ENCODE measurements at regions not wholly inside any gene's neighbourhood (a gene's known extent, or its start where the extent isn't known, plus 50 kb on each side); places are given as distances from the start of the nearest gene placed in this dataset.
A peak's percentile ranks its signal among the peaks of the same experiment; 100 is the strongest.
"Not testable (repeated sequence)": the region's sequence is repeated elsewhere in the genome, so short reads cannot be mapped to it uniquely, and the experiment has no call there.

DNA sequence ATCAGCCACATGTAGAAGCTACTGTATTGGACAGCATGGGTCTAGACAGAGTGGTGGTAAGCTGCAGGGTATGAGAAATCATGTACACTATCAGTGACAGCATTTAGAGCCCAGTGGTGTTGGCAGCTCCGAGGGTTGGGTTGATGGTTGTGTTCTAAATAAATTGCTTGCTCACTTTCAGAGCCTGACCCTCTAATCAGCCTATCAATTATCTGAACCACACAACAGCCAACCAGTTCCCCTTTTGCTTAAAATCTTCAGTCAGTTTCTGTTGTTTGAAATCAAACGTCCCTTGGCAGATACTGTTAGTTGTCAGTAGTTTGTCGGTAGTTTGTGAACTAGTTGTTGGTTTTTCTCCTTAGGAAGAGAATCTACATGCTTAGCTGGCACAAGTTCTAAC is 99.8 kb upstream of the RAI2 start:
- Histone ChIP-seq H3K4me3 (no peak overlapping the region), H3K27ac (no peak overlapping the region), H3K27me3 (ENCODE audit: insufficient read depth in 3 of 3, low read length in 2 of 3) (peaks cover 0 to 6% (median 0%) of the 10 kb centered on the region in 3 donors), H3K9me3 (no peaks in the 10 kb centered on the region), H3K36me3 (ENCODE audit: insufficient read depth in 1 of 2, low read depth in 1 of 2) (no peaks in the 10 kb centered on the region), H3K4me1 (no peaks in the 10 kb centered on the region)
- intact Hi-C loops (cut with DNase I) = no loop called here
- ATAC-seq (no peak), DNase-seq (no peak)
- TF ChIP-seq, protein P1, sequence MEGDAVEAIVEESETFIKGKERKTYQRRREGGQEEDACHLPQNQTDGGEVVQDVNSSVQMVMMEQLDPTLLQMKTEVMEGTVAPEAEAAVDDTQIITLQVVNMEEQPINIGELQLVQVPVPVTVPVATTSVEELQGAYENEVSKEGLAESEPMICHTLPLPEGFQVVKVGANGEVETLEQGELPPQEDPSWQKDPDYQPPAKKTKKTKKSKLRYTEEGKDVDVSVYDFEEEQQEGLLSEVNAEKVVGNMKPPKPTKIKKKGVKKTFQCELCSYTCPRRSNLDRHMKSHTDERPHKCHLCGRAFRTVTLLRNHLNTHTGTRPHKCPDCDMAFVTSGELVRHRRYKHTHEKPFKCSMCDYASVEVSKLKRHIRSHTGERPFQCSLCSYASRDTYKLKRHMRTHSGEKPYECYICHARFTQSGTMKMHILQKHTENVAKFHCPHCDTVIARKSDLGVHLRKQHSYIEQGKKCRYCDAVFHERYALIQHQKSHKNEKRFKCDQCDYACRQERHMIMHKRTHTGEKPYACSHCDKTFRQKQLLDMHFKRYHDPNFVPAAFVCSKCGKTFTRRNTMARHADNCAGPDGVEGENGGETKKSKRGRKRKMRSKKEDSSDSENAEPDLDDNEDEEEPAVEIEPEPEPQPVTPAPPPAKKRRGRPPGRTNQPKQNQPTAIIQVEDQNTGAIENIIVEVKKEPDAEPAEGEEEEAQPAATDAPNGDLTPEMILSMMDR (IDR thresholded peaks at IDR 0.05) = no peak
- 64 to 84% (median 73%) methylated on average over 3 of the region's 3 CpGs for WGBS, 3 donors

DNA sequence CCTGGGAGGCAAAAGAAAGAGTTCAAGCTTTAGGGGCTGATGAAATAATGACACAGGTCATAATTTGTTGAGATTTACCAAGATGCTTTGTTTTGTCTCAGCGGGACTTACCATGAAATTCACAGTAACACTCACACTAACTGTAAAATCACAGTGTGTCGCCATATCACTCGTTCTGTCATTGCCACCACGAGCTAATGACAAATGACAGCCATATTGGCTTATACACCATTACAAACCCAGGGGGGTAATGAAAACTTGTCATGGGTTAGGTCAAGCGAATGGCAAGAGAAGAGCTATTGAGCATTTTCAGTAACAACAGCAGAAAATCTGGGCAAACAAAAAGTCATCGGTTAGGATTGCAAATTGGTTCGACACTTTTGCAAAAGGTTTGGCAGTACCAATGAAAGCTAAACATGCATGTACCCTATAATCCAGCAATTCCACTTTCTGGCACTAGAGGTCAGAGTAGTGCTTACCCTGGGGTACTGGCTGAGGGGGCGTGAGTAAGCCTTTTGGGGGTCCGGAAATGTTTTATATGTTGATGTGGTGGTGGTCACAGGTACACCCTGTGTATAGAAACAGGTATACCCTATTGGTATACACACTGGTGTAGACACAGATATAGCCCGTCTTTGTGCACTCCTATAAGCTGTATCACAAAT is 83.9 kb upstream of the RAI2 start:
- 51 to 59% (median 57%) methylated on average over 10 of the region's 10 CpGs for WGBS, 3 donors
- H3K27me3 ChIP-seq (ENCODE audit: insufficient read depth in 3 of 3, low read length in 2 of 3) = peaks cover 0 to 7% (median 0%) of the 10 kb centered on the region in 3 donors
- no peak overlapping the region for H3K4me3 ChIP-seq
- H3K27ac ChIP-seq = no peak overlapping the region
- no peaks in the 10 kb centered on the region for H3K4me1 ChIP-seq
- no peak for DNase-seq
- intact Hi-C loops (cut with DNase I) = no loop called here
- no peak for ATAC-seq
- H3K36me3 ChIP-seq (ENCODE audit: insufficient read depth in 1 of 2, low read depth in 1 of 2) = no peaks in the 10 kb centered on the region
- TF ChIP-seq, protein P1 (IDR thresholded peaks at IDR 0.05) = peak; percentile 19
- H3K9me3 ChIP-seq = no peaks in the 10 kb centered on the region

DNA sequence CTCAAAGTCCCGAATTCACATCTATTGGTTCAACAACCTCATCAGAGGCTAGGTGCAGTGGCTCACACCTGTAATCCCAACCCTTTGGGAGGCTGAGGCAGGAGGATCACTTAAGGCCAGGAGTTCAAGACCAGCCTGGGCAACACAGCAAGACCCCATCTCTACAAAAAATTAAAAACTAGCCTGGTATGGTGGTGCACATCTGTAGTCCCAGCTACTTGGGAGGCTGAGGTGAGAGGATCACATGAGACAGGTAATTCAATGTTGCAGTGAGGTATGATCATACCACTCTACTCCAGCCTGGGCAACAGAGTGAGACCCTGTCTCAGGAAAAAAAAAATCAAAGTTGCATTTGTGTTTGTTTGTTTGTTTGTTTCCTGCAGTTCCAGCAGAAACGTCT is 80.1 kb upstream of the RAI2 start:
- H3K27me3 ChIP-seq (ENCODE audit: insufficient read depth in 3 of 3, low read length in 2 of 3); intact Hi-C loops (cut with DNase I); DNase-seq; H3K9me3 ChIP-seq; ATAC-seq; H3K27ac ChIP-seq; H3K4me3 ChIP-seq; H3K4me1 ChIP-seq; H3K36me3 ChIP-seq (ENCODE audit: insufficient read depth in 1 of 2, low read depth in 1 of 2): not testable (repeated sequence)
- 74 to 87% (median 86%) methylated on average over 2 of the region's 2 CpGs for WGBS, 3 donors

- TF ChIP-seq, protein P1 (IDR thresholded peaks at IDR 0.05) = no peak
- DNase-seq (no peak), ATAC-seq (peak in 1 of 4 donors; percentile 35)
- intact Hi-C loops (cut with DNase I) = no loop called here
- Histone ChIP-seq H3K4me3 (no peak overlapping the region), H3K27ac (no peak overlapping the region), H3K27me3 (ENCODE audit: insufficient read depth in 3 of 3, low read length in 2 of 3) (peaks cover 0 to 5% (median 0%) of the 10 kb centered on the region in 3 donors), H3K36me3 (ENCODE audit: insufficient read depth in 1 of 2, low read depth in 1 of 2) (no peaks in the 10 kb centered on the region), H3K9me3 (peaks cover 13% of the 10 kb centered on the region), H3K4me1 (no peaks in the 10 kb centered on the region)
- WGBS, 3 donors = 49 to 77% (median 60%) methylated on average over 2 of the region's 2 CpGs
These were observed 78.6 kb upstream of the RAI2 start for GRCh38 chrX:17939724-17940123.

- Histone ChIP-seq H3K27me3 (ENCODE audit: insufficient read depth in 3 of 3, low read length in 2 of 3) (no peaks in the 10 kb centered on the region), H3K27ac (no peak overlapping the region), H3K4me3 (no peak overlapping the region), H3K9me3 (peaks cover 13% of the 10 kb centered on the region), H3K36me3 (ENCODE audit: insufficient read depth in 1 of 2, low read depth in 1 of 2) (no peaks in the 10 kb centered on the region), H3K4me1 (no peaks in the 10 kb centered on the region)
- ATAC-seq = no peak
- TF ChIP-seq, protein P1 (IDR thresholded peaks at IDR 0.05) = no peak
- WGBS, 3 donors = 63 to 90% (median 73%) methylated on average over 3 of the region's 3 CpGs
- DNase-seq = no peak
- intact Hi-C loops (cut with DNase I) = no loop called here
These were observed 72.8 kb upstream of the RAI2 start for GRCh38 chrX:17933856-17934255.

All from psoas muscle (tissue), 7 donors.